GM10266 (cell line): ENCODE measurements at regions not wholly inside any gene's neighbourhood (a gene's known extent, or its start where the extent isn't known, plus 50 kb on each side); places are given as distances from the start of the nearest gene placed in this dataset.

Experiments
- DNase-seq: peaks from one replicate; pipeline ENCODE4 v3.0.0; 2012; ENCODE audit errors: extremely low spot score
- CTCF ChIP-seq: IDR thresholded peaks from 2 replicates; pipeline ENCODE4 v1.5.1; 2012; ENCODE audit warnings: mild to moderate bottlenecking, low read depth; ENCODE audit not compliant: control insufficient read depth, insufficient read depth; ENCODE audit errors: missing control alignments

- no peak for DNase-seq
- no peak for TF ChIP-seq CTCF
Observed at GRCh38 chr5:42366051-42366450, 57.2 kb upstream of the GHR start.
